IMR-90 (cell line): ENCODE measurements at regions not wholly inside any gene's neighbourhood (a gene's known extent, or its start where the extent isn't known, plus 50 kb on each side); places are given as distances from the start of the nearest gene placed in this dataset.

Experiments used
- ATAC-seq: fragments of 200-7000 bp; cut with Tn5 transposase; 2 replicates; pipeline ENCODE4 v1.9.1; 2020; ENCODE audit warnings: low read depth, mild to moderate bottlenecking, moderate library complexity
- BruUV-seq: library from RNA; stranded (reverse); fragments of 400-500 nt; replicated peaks from 2 replicates; lab custom pipeline; 2021; lab: Mats Ljungman, UMichigan
- CTCF ChIA-PET: fragments of 300-600 bp; formaldehyde crosslinking; extraction: SDS; loops from one replicate; lab custom pipeline; 2021; ENCODE audit warnings: antibody characterized with exemption; lab: Yijun Ruan, JAX
- POLR2A ChIA-PET: fragments of 300-600 bp; sonication (Branson Sonifier 250); formaldehyde crosslinking; loops from one replicate; lab custom pipeline; 2022; ENCODE audit warnings: antibody characterized with exemption; ENCODE audit not compliant: unreplicated experiment; lab: Charles Lee
- DNase-seq: peaks from one replicate; pipeline ENCODE4 v3.0.0; 2013
- H2AFZ ChIP-seq: replicated peaks from 2 replicates; pipeline ENCODE3; 2013; ENCODE audit warnings: low read length, mild to moderate bottlenecking; ENCODE audit not compliant: poor library complexity
- H2AK5ac ChIP-seq: 2 replicates; pipeline ENCODE4 v1.6.1; 2013; ENCODE audit warnings: low read depth, low read length, inconsistent platforms
- H2AK9ac ChIP-seq: replicated peaks from 2 replicates; pipeline ENCODE3; 2013; ENCODE audit warnings: mild to moderate bottlenecking, low read depth, low read length, moderate library complexity; ENCODE audit not compliant: poor library complexity
- H2BK120ac ChIP-seq: 2 replicates; pipeline ENCODE4 v1.6.1; 2013; ENCODE audit warnings: low read depth, low read length, inconsistent platforms
- H2BK15ac ChIP-seq: 3 replicates; pipeline ENCODE4 v1.6.1; 2013; ENCODE audit warnings: low read depth, low read length, inconsistent platforms
- H2BK20ac ChIP-seq: 2 replicates; pipeline ENCODE4 v1.6.1; 2013; ENCODE audit warnings: low read depth, mild to moderate bottlenecking, inconsistent platforms, low read length, moderate library complexity
- H2BK5ac ChIP-seq: 2 replicates; pipeline ENCODE4 v1.6.1; 2013; ENCODE audit warnings: mild to moderate bottlenecking, low read depth, low read length, inconsistent platforms; ENCODE audit not compliant: poor library complexity, severe bottlenecking
- H3K14ac ChIP-seq: replicated peaks from 2 replicates; pipeline ENCODE4 v1.6.1; 2013; ENCODE audit warnings: low read depth, low read length, inconsistent platforms
- H3K18ac ChIP-seq: 2 replicates; pipeline ENCODE4 v1.6.1; 2013; ENCODE audit warnings: low read depth, low read length, control low read depth
- H3K23ac ChIP-seq: 2 replicates; pipeline ENCODE4 v1.6.1; 2013; ENCODE audit warnings: low read depth, low read length, inconsistent platforms
- H3K27ac ChIP-seq: 2 replicates; pipeline ENCODE4 v1.5.1; 2013; ENCODE audit warnings: mild to moderate bottlenecking, control low read depth, low read length; ENCODE audit not compliant: insufficient read depth
- H3K27me3 ChIP-seq: 2 replicates; pipeline ENCODE4 v1.6.1; 2013; ENCODE audit warnings: low read length; ENCODE audit not compliant: control insufficient read depth, insufficient read depth
- H3K36me3 ChIP-seq: 2 replicates; pipeline ENCODE4 v1.6.1; 2013; ENCODE audit warnings: low read length, mixed read lengths; ENCODE audit not compliant: control insufficient read depth, insufficient read depth
- H3K4ac ChIP-seq: 2 replicates; pipeline ENCODE4 v1.6.1; 2013; ENCODE audit warnings: low read depth, low read length, inconsistent platforms
- H3K4me1 ChIP-seq: 2 replicates; pipeline ENCODE4 v1.6.1; 2013; ENCODE audit warnings: low read length, mixed read lengths; ENCODE audit not compliant: control insufficient read depth, insufficient read depth
- H3K4me2 ChIP-seq: 2 replicates; pipeline ENCODE4 v1.6.1; 2013; ENCODE audit warnings: low read depth, mild to moderate bottlenecking, control low read depth, low read length, moderate library complexity
- H3K4me3 ChIP-seq: 2 replicates; pipeline ENCODE4 v1.5.1; 2013; ENCODE audit warnings: low read depth, mild to moderate bottlenecking, control low read depth, low read length, moderate library complexity; ENCODE audit not compliant: insufficient read depth
- H3K56ac ChIP-seq: 2 replicates; pipeline ENCODE4 v1.6.1; 2013; ENCODE audit warnings: low read length, inconsistent platforms; ENCODE audit not compliant: insufficient read depth; ENCODE audit errors: extremely low read depth
- H3K79me1 ChIP-seq, 2 experiments: 2 replicates each; pipeline ENCODE4 v1.6.1; 2013; ENCODE audit warnings: low read length in 2 of 2, inconsistent platforms in 1 of 2, low read depth in 1 of 2
- H3K9ac ChIP-seq: 2 replicates; pipeline ENCODE4 v1.6.1; 2013; ENCODE audit warnings: low read depth, low read length, control low read depth
- H3K9me1 ChIP-seq: 2 replicates; pipeline ENCODE4 v1.6.1; 2013; ENCODE audit warnings: low read length, inconsistent platforms; ENCODE audit not compliant: insufficient read depth
- H3K9me3 ChIP-seq: 2 replicates; pipeline ENCODE4 v1.6.1; 2013; ENCODE audit warnings: low read length; ENCODE audit not compliant: control insufficient read depth, insufficient read depth
- H4K20me1 ChIP-seq: 2 replicates; pipeline ENCODE4 v1.6.1; 2013; ENCODE audit warnings: low read length, inconsistent platforms; ENCODE audit not compliant: insufficient read depth
- H4K5ac ChIP-seq: 2 replicates; pipeline ENCODE4 v1.6.1; 2013; ENCODE audit warnings: mild to moderate bottlenecking, low read depth, low read length, control low read depth
- H4K8ac ChIP-seq, 2 experiments: 2 replicates each; pipeline ENCODE4 v1.6.1; 2013; ENCODE audit warnings: low read depth in 2 of 2, low read length in 2 of 2, control low read depth in 1 of 2, inconsistent platforms in 1 of 2
- H4K91ac ChIP-seq: 2 replicates; pipeline ENCODE4 v1.6.1; 2013; ENCODE audit warnings: low read depth, low read length, inconsistent platforms; ENCODE audit not compliant: insufficient read depth
- BHLHE40 ChIP-seq: fragments of 150-350 bp; IDR thresholded peaks from 2 replicates; pipeline ENCODE4 v1.6.1; 2016; ENCODE audit warnings: mild to moderate bottlenecking, low read depth, low read length
- CEBPB ChIP-seq: IDR thresholded peaks from 2 replicates; pipeline ENCODE4 v1.6.1; 2012; ENCODE audit warnings: low read depth, low read length, improper control_type of control experiment
- CHD1 ChIP-seq: IDR thresholded peaks from 2 replicates; pipeline ENCODE4 v1.6.1; 2012; ENCODE audit warnings: low read depth, low read length, improper control_type of control experiment
- FOS ChIP-seq: fragments of 150-350 bp; IDR thresholded peaks from 2 replicates; pipeline ENCODE4 v1.6.1; 2016; ENCODE audit warnings: low read depth, low read length
- MAFK ChIP-seq: IDR thresholded peaks from 2 replicates; pipeline ENCODE4 v1.6.1; 2012; ENCODE audit warnings: low read depth, low read length, improper control_type of control experiment
- MAZ ChIP-seq: IDR thresholded peaks from 2 replicates; pipeline ENCODE4 v1.6.1; 2012; ENCODE audit warnings: low read depth, mild to moderate bottlenecking, low read length, improper control_type of control experiment, moderate library complexity, borderline replicate concordance
- MXI1 ChIP-seq: IDR thresholded peaks from 2 replicates; pipeline ENCODE4 v1.6.1; 2012; ENCODE audit warnings: low read depth, mild to moderate bottlenecking, low read length, moderate library complexity, borderline replicate concordance
- NFE2L2 ChIP-seq: fragments of 150-350 bp; IDR thresholded peaks from 2 replicates; pipeline ENCODE4 v1.6.1; 2016; ENCODE audit warnings: low read depth, mild to moderate bottlenecking, low read length
- POLR2A ChIP-seq: IDR thresholded peaks from 2 replicates; pipeline ENCODE4 v1.6.1; 2012; ENCODE audit warnings: mild to moderate bottlenecking, low read depth, low read length
- RAD21 ChIP-seq: IDR thresholded peaks from 2 replicates; pipeline ENCODE4 v1.6.1; 2012; ENCODE audit warnings: low read length, improper control_type of control experiment
- RCOR1 ChIP-seq: IDR thresholded peaks from 2 replicates; pipeline ENCODE4 v1.6.1; 2012; ENCODE audit warnings: mild to moderate bottlenecking, low read length, improper control_type of control experiment; ENCODE audit not compliant: insufficient replicate concordance
- RFX5 ChIP-seq: IDR thresholded peaks from 2 replicates; pipeline ENCODE4 v1.8.0; 2012; ENCODE audit warnings: low read depth, mild to moderate bottlenecking, low read length, moderate library complexity
- SMC3 ChIP-seq: fragments of 150-350 bp; IDR thresholded peaks from 2 replicates; pipeline ENCODE4 v1.6.1; 2016; ENCODE audit warnings: low read depth, mild to moderate bottlenecking, antibody characterized with exemption, low read length, moderate library complexity
- dilution Hi-C: fragments of 300-500 bp; cut with HindIII; formaldehyde crosslinking; loops from one replicate; pipeline ENCODE4 v1.14.3; 2018; ENCODE audit warnings: low sequenced_read_pairs; ENCODE audit not compliant: unreplicated experiment
- in situ Hi-C: fragments of 300-500 bp; cut with MboI; formaldehyde crosslinking; loops from 3 replicates; pipeline ENCODE4 v1.14.3; 2019; ENCODE audit warnings: low sequenced_read_pairs, inconsistent platforms, mixed read lengths
- intact Hi-C: fragments of 100-400 bp; cut with micrococcal nuclease; formaldehyde crosslinking; loops from 2 replicates; pipeline ENCODE4 v1.10.0; 2022
- TF ChIP-seq, protein P1 (sequence below): fragments of 150-350 bp; IDR thresholded peaks from 2 replicates; pipeline ENCODE4 v1.6.1; 2017; ENCODE audit warnings: mild to moderate bottlenecking, antibody characterized with exemption, low read length, low read depth
- TF ChIP-seq, protein P2 (sequence below): fragments of 150-350 bp; IDR thresholded peaks from 2 replicates; pipeline ENCODE4 v1.6.1; 2016; ENCODE audit warnings: low read depth, mild to moderate bottlenecking, low read length, moderate library complexity, borderline replicate concordance
- TF ChIP-seq, protein P3 (sequence below): conservative IDR thresholded peaks from 2 replicates; pipeline ENCODE4 v1.5.1; 2012; ENCODE audit warnings: mild to moderate bottlenecking, low read depth, low read length, improper control_type of control experiment

DNA sequence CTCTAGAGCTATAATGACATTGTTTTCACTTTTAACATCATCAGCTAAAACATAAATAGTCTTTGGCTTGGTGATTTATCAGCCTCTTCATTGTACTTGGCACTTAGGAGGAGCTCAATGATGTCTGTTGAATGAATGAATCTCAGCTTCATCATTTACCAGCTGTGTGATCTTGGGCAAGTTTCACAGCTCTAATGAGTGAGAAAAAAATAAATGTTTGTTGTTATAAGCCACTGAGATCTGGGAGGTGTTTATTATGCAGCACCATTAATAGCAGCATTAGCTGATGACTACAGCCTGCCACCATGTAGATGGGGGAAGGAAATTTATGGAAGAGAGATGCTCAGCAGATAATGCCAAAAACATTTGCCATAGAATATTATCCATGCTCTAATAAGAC lies 63.6 kb upstream of the C1QTNF7 start:
- Histone ChIP-seq H4K91ac (no peak overlapping the region), H4K8ac (no peak overlapping the region), H3K9ac (no peak overlapping the region), H3K27ac (no peak overlapping the region), H2AK5ac (no peak overlapping the region), H3K79me1 (no peaks in the 10 kb centered on the region), H2BK20ac (no peak overlapping the region), H2BK15ac (no peak overlapping the region), H2BK120ac (no peak overlapping the region), H3K9me1 (no peaks in the 10 kb centered on the region), H3K23ac (no peak overlapping the region), H3K4me3 (no peak overlapping the region), H2BK5ac (no peak overlapping the region), H3K14ac (no peak overlapping the region), H4K5ac (no peak overlapping the region), H3K4me2 (no peak overlapping the region), H3K18ac (no peak overlapping the region), H3K56ac (no peak overlapping the region), H3K4ac (no peak overlapping the region), H3K27me3 (peaks cover 15% of the 10 kb centered on the region), H3K9me3 (no peaks in the 10 kb centered on the region), H4K20me1 (no peaks in the 10 kb centered on the region), H3K4me1 (no peaks in the 10 kb centered on the region), H2AFZ (no peak overlapping the region), H3K36me3 (no peaks in the 10 kb centered on the region), H2AK9ac (no peak overlapping the region)
- dilution Hi-C loops, result no loop called here
- in situ Hi-C loops, result no loop called here
- ChIA-PET POLR2A (no interaction called here), CTCF (no interaction called here)
- DNase-seq (no peak), ATAC-seq (no peak)
- TF ChIP-seq SMC3, result no peak
- no peak for TF ChIP-seq MAZ
- TF ChIP-seq CHD1, result no peak
- no peak for TF ChIP-seq RCOR1
- no peak for TF ChIP-seq RFX5
- no peak for TF ChIP-seq MAFK
- no peak for TF ChIP-seq FOS
- TF ChIP-seq, protein P1, sequence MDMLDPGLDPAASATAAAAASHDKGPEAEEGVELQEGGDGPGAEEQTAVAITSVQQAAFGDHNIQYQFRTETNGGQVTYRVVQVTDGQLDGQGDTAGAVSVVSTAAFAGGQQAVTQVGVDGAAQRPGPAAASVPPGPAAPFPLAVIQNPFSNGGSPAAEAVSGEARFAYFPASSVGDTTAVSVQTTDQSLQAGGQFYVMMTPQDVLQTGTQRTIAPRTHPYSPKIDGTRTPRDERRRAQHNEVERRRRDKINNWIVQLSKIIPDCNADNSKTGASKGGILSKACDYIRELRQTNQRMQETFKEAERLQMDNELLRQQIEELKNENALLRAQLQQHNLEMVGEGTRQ, result no peak
- TF ChIP-seq BHLHE40, result no peak
- TF ChIP-seq, protein P2, sequence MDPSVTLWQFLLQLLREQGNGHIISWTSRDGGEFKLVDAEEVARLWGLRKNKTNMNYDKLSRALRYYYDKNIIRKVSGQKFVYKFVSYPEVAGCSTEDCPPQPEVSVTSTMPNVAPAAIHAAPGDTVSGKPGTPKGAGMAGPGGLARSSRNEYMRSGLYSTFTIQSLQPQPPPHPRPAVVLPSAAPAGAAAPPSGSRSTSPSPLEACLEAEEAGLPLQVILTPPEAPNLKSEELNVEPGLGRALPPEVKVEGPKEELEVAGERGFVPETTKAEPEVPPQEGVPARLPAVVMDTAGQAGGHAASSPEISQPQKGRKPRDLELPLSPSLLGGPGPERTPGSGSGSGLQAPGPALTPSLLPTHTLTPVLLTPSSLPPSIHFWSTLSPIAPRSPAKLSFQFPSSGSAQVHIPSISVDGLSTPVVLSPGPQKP, result no peak
- no peak for TF ChIP-seq POLR2A
- TF ChIP-seq, protein P3, sequence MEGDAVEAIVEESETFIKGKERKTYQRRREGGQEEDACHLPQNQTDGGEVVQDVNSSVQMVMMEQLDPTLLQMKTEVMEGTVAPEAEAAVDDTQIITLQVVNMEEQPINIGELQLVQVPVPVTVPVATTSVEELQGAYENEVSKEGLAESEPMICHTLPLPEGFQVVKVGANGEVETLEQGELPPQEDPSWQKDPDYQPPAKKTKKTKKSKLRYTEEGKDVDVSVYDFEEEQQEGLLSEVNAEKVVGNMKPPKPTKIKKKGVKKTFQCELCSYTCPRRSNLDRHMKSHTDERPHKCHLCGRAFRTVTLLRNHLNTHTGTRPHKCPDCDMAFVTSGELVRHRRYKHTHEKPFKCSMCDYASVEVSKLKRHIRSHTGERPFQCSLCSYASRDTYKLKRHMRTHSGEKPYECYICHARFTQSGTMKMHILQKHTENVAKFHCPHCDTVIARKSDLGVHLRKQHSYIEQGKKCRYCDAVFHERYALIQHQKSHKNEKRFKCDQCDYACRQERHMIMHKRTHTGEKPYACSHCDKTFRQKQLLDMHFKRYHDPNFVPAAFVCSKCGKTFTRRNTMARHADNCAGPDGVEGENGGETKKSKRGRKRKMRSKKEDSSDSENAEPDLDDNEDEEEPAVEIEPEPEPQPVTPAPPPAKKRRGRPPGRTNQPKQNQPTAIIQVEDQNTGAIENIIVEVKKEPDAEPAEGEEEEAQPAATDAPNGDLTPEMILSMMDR, result no peak
- TF ChIP-seq CEBPB, result no peak
- no peak for TF ChIP-seq MXI1
- no peak for TF ChIP-seq NFE2L2
- TF ChIP-seq RAD21, result no peak
- BruUV-seq, result no TSS peak
- intact Hi-C loops, result no loop called here
